Fibroblast of skin of left quadriceps (primary cell): ENCODE measurements at regions not wholly inside any gene's neighbourhood (a gene's known extent, or its start where the extent isn't known, plus 50 kb on each side); places are given as distances from the start of the nearest gene placed in this dataset.

Experiments
- DNase-seq, 2 experiments: peaks; one replicate each; pipeline ENCODE4 v3.0.0-alpha.2; 2013; ENCODE audit warnings: low read depth in 2 of 2

- no peak for DNase-seq
Observed at GRCh38 chr1:62917314-62917713, 133.4 kb downstream of the ATG4C start.

- DNase-seq = no peak
Observed at GRCh38 chr1:62917805-62918204, 133.9 kb downstream of the ATG4C start.

DNA sequence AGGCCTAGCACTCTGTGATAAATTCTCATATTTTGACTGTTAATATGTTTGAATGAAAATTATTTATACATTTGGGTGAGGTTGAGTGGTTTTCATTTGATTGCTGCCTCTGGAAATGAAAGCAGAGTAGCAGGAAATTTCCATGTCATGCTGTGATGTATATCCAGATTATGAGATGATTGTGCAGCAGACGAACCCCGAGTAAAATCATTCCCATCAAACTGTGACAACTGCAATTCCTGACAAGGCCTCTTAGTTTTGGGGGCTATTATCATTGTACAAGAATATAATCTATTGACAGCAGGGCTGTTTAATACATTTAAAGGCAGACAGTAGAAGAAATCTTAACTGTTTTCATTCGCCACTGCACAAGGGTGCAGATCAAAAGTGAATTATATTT lies 134.8 kb downstream of the ATG4C start:
- DNase-seq = no peak

- DNase-seq = no peak
Observed at GRCh38 chr1:62922006-62922405, 138.1 kb downstream of the ATG4C start.

- DNase-seq = no peak
Observed at GRCh38 chr1:62924983-62925790, 141.3 kb downstream of the ATG4C start.

GRCh38 chr1:62926681-62927252 lies 142.8 kb downstream of the ATG4C start:
- DNase-seq = no peak

DNA sequence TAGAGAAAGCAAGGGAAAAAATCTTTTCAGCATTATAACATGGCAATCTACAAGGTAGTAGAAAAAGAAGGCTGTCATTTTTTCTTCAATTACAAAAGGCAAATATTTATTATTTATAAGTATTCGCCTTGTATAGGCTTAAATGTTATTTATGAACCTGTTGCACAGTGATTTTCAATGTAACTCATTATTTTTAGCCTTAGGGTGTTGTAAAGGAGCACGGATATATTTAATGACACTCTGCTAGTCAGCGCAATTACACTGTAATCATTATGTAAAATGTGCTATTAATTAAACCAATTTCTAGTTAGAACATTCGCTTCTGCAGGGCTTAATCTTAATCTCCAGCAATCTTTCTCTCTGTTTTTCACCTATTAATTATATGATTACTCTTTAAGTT lies 145.0 kb downstream of the ATG4C start:
- DNase-seq = no peak

GRCh38 chr1:62937634-62938296 lies 153.8 kb downstream of the ATG4C start:
- no peak for DNase-seq

DNA sequence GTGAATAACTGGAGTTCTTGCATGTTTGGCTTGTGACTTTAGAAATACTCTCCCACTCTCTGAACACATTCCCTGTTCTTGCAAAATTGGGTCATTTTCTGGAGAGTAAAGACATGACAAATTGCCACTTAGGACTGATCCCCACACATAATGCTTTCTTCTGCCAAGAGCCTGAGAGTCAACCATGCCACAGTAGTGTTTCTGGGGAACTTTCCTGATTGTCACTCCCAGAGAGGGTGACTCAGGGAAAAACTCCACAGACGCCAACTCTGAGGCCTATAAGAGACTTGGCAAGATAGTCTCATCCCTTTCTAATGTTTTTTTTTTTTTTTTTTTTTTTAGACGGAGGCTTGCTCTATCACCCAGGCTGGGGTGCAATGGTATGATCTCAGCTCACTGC lies 157.8 kb downstream of the ATG4C start:
- no peak for DNase-seq

GRCh38 chr1:62946511-62946910 lies 162.6 kb downstream of the ATG4C start:
- no peak for DNase-seq

DNA sequence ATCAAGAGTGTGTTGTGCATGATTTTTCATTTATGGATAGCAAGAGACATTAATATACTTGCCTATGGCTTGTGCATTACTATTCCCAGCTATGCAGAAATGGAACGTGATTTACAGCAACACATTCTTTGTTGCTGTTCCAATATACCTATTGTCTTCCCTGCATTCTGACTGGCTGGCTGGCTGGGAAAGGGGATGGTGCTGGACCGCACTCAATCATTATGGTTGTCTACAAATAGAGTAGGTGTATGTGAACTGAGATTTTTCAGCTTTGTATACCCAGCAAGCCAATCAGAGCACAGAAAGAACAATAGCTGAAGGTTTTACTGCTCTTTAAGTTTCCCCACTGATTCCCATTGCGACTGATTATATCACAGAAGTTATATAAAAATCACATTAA lies 167.5 kb downstream of the ATG4C start:
- DNase-seq = no peak

- no peak for DNase-seq
Observed at GRCh38 chr1:62952596-62952995, 168.7 kb downstream of the ATG4C start.

DNA sequence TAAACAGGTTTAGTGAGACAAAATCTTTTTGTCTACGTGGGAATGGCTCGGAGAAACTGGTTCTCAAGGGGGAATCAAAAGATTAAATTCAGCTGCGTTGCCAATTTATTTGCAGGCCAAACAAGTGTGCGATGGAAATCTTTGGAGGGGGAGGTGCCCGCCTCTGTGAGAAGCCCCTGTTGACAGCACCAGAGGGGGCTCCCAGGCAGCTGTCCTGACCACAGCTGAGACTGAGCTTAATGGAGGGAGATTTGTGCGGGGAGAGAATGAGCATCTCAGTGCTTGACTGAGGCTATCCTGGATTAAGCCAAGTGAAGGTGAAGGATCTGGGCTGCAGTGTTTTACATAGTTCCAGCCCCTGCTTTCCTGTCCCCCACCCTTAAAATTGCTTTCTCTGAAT lies 169.7 kb downstream of the ATG4C start:
- no peak for DNase-seq

GRCh38 chr1:62954758-62955157 lies 170.8 kb downstream of the ATG4C start:
- no peak for DNase-seq

DNA sequence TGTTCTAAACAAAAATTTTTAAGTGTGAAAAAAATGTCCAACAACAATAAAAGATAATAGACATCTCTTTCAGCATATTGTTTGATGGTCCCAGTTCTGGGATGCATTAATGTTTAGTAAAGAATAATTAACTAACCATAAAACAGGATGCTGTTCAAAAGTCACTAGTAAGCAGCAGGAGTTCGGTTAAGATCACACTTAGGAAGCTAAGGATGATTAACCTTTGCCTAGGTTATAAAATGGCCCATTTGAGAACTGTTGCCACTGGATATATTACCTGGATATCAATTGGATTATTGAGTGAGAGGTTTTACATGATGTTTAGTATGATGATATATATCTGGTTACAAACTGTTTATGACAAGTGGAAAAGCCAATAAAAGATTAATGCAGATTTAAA lies 171.7 kb downstream of the ATG4C start:
- no peak for DNase-seq

GRCh38 chr1:62962014-62962812 lies 178.3 kb downstream of the ATG4C start:
- DNase-seq = no peak

DNA sequence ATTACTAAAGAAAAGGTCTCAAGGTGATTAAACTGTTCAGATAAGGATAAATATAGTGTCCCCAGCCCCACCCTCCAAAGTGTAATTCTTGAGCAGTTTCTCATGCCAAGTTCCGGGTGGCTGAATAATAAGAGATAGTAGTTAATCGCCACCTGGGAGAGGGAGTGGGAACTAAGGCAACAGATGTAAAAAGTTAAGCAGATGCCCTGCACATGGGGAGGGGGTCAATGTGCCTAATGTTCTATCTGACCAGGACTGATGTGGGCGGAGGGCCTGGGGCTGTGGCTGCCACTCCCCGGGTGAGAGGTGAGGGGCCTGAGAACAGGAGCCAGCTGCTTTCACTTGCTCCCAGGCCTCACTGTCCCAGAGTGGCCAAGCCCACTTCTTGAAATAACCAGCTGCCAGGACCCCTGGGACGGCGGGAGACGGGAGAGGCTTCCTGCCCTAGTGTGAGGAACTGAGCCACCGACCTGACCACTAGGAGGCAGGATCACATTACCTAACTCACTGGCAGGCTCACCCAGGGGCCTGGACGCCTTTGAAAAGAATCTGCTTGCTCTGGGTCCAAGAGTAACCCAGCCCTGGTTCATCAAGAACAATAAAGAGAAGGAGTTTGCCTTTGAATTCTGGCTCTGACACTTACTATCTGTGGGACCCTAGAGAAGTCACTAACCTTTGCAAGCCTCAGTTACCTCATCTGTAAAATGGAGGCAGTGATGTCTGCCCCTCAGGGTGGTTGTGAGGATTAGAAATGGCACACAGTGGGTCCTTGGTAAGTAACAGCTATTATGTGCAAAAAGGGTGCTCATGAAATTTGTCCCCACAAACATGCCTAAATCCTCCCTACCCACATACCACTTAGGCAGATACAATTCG lies 179.2 kb downstream of the ATG4C start:
- peak; percentile 1 to 6 for DNase-seq

DNA sequence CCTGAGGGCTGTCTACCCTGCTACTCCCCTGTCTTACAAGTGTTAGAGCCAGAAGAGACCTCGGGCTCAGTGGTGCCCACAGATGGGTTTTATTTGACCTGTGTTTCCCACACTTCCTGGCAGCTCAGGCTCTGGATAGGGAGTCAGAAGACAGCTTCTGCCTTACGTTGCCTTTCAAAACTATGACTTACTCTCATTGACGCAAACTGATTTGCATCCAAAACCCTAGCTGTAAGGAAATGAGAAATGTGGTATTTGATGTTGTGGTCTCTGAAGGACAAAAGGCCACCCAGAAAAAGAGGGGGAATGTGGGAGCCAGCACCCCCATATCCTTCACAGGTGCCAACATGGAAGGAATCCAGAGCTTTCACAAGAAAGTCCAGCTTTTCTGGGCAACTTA lies 180.2 kb downstream of the ATG4C start:
- no peak for DNase-seq

GRCh38 chr1:62967031-62967430 lies 183.1 kb downstream of the ATG4C start:
- DNase-seq = no peak

DNA sequence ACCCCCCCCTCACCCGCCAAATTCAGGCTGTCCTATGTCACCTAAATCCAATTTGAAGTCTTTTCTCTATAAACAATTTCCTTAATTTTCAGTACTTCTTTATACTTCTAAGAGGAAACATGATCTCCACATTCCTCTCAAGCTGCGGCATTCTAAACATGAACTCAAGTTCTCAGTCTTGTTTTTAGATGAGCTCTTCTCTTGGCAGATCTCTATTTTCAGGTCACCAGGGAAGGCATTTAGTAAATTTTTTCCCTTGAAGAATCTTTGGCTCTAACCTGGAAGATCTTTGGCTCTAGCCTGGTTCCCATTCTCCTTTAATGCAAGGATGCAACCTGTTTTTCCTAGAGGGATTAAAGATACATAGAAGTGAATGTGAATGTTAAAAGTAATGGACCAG lies 193.4 kb downstream of the ATG4C start:
- DNase-seq = no peak

DNA sequence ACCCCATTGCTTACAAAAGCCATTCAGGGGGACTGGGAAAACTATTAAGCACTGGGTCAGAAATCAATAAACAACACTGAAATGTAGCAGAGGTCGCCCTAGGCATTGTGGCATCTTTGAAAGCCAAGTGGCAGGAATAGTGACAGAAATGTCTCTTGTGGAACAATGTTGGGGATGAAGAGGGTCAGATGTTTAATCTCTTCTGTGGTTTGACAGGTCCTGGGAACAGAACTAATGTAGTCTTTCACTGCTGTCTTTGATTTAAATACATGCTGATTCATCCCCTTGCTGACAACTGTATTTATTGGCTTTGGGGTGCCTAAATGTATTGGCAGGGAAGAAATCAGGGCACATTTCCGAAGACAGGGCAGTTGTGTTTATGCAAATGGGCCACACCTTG lies 194.8 kb downstream of the ATG4C start:
- no peak for DNase-seq
